GM12878 (cell line): ENCODE measurements at regions not wholly inside any gene's neighbourhood (a gene's known extent, or its start where the extent isn't known, plus 50 kb on each side); places are given as distances from the start of the nearest gene placed in this dataset.

ENCODE experiments used
- ATF3 ChIP-seq: IDR thresholded peaks from 2 replicates; pipeline ENCODE4 v1.6.1; 2011; ENCODE audit warnings: low read depth, mild to moderate bottlenecking, low read length, moderate library complexity, borderline replicate concordance; ENCODE audit errors: extremely low read depth
- BCL11A ChIP-seq: IDR thresholded peaks from 2 replicates; pipeline ENCODE4 v1.6.1; 2011; ENCODE audit warnings: low read depth, low read length
- BHLHE40 ChIP-seq, 2 experiments: fragments of 450-650 bp in 1 of 2; IDR thresholded peaks; 2 replicates each; pipeline ENCODE4 v1.6.1; 2011 to 2017; ENCODE audit warnings: low read depth in 2 of 2, borderline replicate concordance in 1 of 2, improper control_type of control experiment in 1 of 2, low read length in 1 of 2, mild to moderate bottlenecking in 1 of 2
- CHD1 ChIP-seq: IDR thresholded peaks from 2 replicates; pipeline ENCODE4 v1.6.1; 2012; ENCODE audit warnings: low read depth, low read length, improper control_type of control experiment
- DPF2 ChIP-seq: fragments of 450-650 bp; IDR thresholded peaks from 2 replicates; pipeline ENCODE4 v1.6.1; 2017; ENCODE audit warnings: mild to moderate bottlenecking
- EZH2 ChIP-seq: IDR thresholded peaks from 2 replicates; pipeline ENCODE4 v1.6.1; 2012; ENCODE audit warnings: low read depth, mild to moderate bottlenecking, control low read depth, inconsistent platforms, low read length, borderline replicate concordance; ENCODE audit not compliant: control insufficient read depth
- FOXM1 ChIP-seq: IDR thresholded peaks from 2 replicates; pipeline ENCODE4 v1.6.1; 2012; ENCODE audit warnings: low read depth, mild to moderate bottlenecking, inconsistent platforms, low read length, moderate library complexity
- GABPA ChIP-seq: IDR thresholded peaks from 2 replicates; pipeline ENCODE4 v1.6.1; 2014; ENCODE audit warnings: antibody characterized with exemption, low read depth, mild to moderate bottlenecking, inconsistent platforms
- HCFC1 ChIP-seq: fragments of 150-350 bp; IDR thresholded peaks from 2 replicates; pipeline ENCODE4 v1.6.1; 2014; ENCODE audit warnings: low read length
- HDGF ChIP-seq: fragments of 450-650 bp; IDR thresholded peaks from 2 replicates; pipeline ENCODE4 v1.6.1; 2016; ENCODE audit warnings: antibody characterized with exemption
- HSF1 ChIP-seq: fragments of 150-350 bp; IDR thresholded peaks from 2 replicates; pipeline ENCODE4 v1.6.1; 2014; ENCODE audit warnings: mild to moderate bottlenecking, low read depth, low read length
- IRF3 ChIP-seq: fragments of 450-650 bp; IDR thresholded peaks from 2 replicates; pipeline ENCODE4 v1.6.1; 2014; ENCODE audit warnings: mild to moderate bottlenecking
- MLLT1 ChIP-seq: fragments of 450-650 bp; IDR thresholded peaks from 2 replicates; pipeline ENCODE4 v1.6.1; 2016; ENCODE audit warnings: mild to moderate bottlenecking
- MTA3 ChIP-seq: IDR thresholded peaks from 2 replicates; pipeline ENCODE4 v1.6.1; 2012; ENCODE audit warnings: low read length, inconsistent platforms, borderline replicate concordance
- NFYB ChIP-seq: IDR thresholded peaks from 2 replicates; pipeline ENCODE4 v1.6.1; 2011; ENCODE audit warnings: low read depth, mild to moderate bottlenecking, low read length, improper control_type of control experiment, moderate library complexity; ENCODE audit not compliant: insufficient read depth
- PAX8 ChIP-seq: fragments of 450-650 bp; IDR thresholded peaks from 2 replicates; pipeline ENCODE4 v1.6.1; 2017; ENCODE audit warnings: mild to moderate bottlenecking, moderate library complexity
- POLR2A ChIP-seq: IDR thresholded peaks from 2 replicates; pipeline ENCODE4 v1.6.1; 2011; ENCODE audit warnings: low read depth, mild to moderate bottlenecking, low read length
- RBBP5 ChIP-seq: fragments of 200-600 bp; sonication (generic); conservative IDR thresholded peaks from 2 replicates; pipeline ENCODE4 v1.6.1; 2016
- RELB ChIP-seq: fragments of 450-650 bp; IDR thresholded peaks from 2 replicates; pipeline ENCODE4 v1.6.1; 2017; ENCODE audit warnings: low read depth, mild to moderate bottlenecking, moderate library complexity
- SIN3A ChIP-seq: IDR thresholded peaks from 2 replicates; pipeline ENCODE4 v1.6.1; 2012; ENCODE audit warnings: low read depth, low read length, improper control_type of control experiment
- SMAD5 ChIP-seq: IDR thresholded peaks from 2 replicates; pipeline ENCODE4 v1.6.1; 2016; ENCODE audit warnings: antibody characterized with exemption, low read depth
- SREBF1 ChIP-seq: IDR thresholded peaks from 2 replicates; pipeline ENCODE4 v1.6.1; 2012; ENCODE audit warnings: mild to moderate bottlenecking, low read length
- TAF1 ChIP-seq: IDR thresholded peaks from 2 replicates; pipeline ENCODE4 v1.6.1; 2011; ENCODE audit warnings: mild to moderate bottlenecking, low read depth, low read length, borderline replicate concordance
- TCF3 ChIP-seq: IDR thresholded peaks from 2 replicates; pipeline ENCODE4 v1.6.1; 2012; ENCODE audit warnings: low read depth, mild to moderate bottlenecking, low read length, borderline replicate concordance; ENCODE audit not compliant: insufficient read depth
- ZZZ3 ChIP-seq: IDR thresholded peaks from 2 replicates; pipeline ENCODE4 v1.6.1; 2011; ENCODE audit warnings: low read depth; ENCODE audit not compliant: control insufficient read depth, insufficient read length

- TF ChIP-seq CHD1 (no peak), PAX8 (no peak), TAF1 (no peak), MLLT1 (no peak), EZH2 (no peak), RELB (0 out of 2 replicates have a peak, but pooled peaks have one; percentile 22), BHLHE40 (IDR thresholded peaks at IDR 0.05; ENCODE audit: borderline replicate concordance in 1 of 2, low read depth in 2 of 2, low read length in 1 of 2) (peak in 1 of 2 experiments; percentile 27; a peak in 1 of 4 replicates), TCF3 (peak; percentile 95), HDGF (no peak), ZZZ3 (no peak), HSF1 (no peak), SIN3A (no peak), RBBP5 (no peak), MTA3 (no peak), NFYB (0 out of 2 replicates have a peak, but pooled peaks have one; percentile 20), IRF3 (no peak), SREBF1 (no peak), FOXM1 (no peak), ATF3 (no peak), BCL11A (no peak), DPF2 (no peak), GABPA (no peak), POLR2A (no peak), HCFC1 (no peak), SMAD5 (no peak)
These were observed 157.9 kb downstream of the ZNF664 start (continued) for GRCh38 chr12:124130691-124131591.
